ENCODE measurements at regions not wholly inside any gene's neighbourhood (a gene's known extent, or its start where the extent isn't known, plus 50 kb on each side); places are given as distances from the start of the nearest gene placed in this dataset.
"Not testable (repeated sequence)": the region's sequence is repeated elsewhere in the genome, so short reads cannot be mapped to it uniquely, and the experiment has no call there.

DNA sequence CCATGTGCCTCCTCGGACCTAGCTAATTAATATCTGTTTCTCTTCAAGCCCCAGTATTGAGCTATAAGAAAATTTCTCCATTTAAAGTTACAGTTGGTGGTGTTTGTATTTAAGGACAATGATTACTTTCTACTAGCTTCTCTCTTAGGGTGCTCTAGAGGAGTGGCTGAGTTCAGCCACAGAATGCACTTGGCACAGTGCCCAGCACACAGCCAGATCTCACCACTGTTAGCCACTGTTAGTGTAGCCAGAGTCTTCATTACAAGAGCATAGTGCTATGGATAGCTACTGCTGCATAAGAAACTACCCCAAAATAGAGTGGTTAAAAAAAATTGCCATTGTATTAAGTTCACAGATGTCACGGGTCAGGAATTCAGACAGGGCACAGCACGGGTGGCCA lies 421.3 kb downstream of the BCOR start:
- no peak for DNase-seq (ENCODE audit: extremely low read depth in 1 of 2, low read depth in 1 of 2)

DNA sequence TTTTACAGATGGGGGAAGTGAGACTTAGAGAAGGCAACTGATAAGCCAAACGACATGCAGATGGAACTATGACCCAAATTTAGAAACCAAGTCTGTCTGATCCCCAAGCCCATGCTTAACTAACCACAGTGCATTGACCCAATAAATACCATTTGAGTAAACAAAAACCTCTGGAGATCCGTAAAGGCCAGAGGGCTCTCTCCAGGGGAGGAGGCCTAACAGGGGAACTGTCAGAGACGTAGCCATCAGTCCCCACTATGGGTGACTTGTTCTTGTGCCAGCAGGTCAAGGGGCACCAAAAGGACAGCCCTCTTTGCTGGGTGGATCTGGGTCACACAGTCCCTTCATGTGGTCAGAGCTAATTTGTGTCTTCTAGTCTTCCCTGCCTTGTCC lies 420.2 kb downstream of the BCOR start:
- no peak for DNase-seq (ENCODE audit: extremely low read depth in 1 of 2, low read depth in 1 of 2)

DNA sequence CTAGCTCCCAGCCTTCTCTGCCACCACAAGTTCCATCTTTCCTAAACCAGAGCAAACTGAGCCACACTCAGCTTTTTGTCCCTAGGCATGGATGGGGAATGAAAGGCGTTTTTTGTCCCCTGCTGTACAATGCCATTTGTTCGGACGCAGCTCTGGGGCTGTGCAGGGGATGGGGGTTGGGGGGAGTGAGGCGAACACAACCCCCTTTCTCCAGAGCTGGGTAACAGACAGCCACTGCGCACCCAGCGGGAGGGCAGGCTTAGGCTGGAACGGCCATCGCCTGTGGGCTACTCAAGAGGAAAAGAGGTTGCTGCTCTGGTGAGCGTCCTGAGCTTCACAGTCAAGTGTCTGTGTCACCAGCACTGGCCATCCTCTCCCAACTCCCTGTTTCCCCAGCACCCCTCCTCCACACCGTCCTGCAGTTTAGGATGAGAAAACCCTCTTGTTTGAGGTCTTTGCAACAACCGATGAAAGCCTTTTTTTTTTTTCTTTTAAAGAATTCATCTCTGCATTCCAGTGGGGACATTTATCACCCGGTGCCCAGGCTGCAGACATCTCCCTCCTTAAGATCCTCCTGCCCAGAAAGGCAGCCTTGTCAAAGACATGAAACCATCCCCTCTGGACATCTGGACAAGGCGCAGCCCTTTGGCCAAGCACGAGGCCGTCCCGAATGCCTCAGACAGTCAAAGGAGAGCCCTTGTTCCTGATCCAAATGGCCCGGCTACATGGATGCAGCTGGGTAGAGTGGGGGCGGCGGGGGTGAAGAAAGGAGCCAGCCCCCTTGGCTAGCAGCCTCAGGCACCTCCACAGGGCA lies 419.6 kb downstream of the BCOR start:
- DNase-seq (ENCODE audit: extremely low read depth in 1 of 2, low read depth in 1 of 2), result no peak

DNA sequence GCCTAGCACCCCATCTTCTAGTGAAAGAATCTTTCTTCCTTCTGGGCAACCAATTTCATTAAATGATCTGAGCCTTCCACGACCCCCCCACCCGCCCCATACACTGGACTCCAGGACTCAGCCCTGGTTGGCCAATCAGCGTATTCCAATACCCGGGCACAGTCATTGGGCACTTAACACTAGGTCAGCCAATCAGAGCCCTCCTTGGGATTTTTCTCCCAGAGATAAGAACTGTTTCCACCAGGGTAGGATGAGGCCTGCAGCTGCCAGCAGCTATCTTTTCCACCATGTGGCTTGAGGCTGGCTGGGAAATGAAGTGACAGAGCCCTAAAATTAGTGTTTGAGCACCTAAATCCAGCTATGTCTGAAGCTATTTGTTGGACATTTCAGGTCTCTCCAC lies 418.8 kb downstream of the BCOR start:
- no peak for DNase-seq (ENCODE audit: extremely low read depth in 1 of 2, low read depth in 1 of 2)

DNA sequence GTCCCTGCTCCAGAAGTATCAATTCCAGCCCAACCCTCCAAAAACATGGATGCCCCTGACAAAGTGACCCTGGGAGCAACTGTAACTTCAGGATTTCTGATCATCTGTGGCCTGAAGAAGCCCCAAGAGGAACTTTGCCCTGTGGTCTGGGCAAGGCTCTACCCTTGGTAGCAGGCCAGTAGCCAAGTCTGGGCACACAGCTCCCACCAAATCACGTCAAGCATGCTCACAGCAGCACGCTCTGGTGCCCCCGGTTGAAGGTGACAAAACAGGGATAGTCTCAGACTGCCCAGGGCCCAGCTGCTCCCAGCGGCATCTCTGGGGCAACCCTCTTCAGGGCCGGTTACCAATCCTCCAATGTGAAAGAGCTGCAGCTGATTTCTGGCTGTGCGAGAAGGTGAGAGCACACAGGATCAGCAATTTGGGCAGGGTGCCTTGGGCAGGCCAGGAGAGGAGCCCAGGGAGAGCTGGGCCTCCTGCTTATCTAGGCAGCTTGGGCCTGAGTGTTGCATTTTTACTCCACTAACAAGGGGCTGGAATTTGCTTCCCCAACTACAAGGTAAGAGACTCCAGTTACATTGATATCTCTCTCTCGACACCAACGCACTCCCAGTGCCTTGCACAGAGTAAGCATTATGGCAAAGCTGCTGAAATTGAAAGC lies 418.1 kb downstream of the BCOR start:
- no peak for DNase-seq (ENCODE audit: extremely low read depth in 1 of 2, low read depth in 1 of 2)

DNA sequence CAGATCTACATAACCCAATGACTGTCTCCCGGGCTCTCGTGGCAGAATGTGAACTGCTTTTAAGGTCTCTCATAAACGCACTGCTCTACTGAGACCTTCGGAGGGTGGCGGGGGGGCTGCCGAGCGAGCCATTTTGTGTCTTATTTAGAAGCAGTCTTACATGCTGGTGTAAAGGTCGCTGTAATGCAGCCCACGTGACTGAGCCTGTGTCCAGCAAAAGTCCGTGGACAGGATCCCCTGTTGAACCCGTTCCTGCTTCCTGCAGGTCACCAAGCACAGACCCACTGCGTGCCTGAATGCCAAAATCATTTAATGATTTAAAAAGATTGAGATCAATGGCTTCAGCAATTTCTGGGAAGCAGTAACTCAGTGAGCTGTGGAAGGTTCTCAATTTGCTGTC lies 415.9 kb downstream of the BCOR start:
- no peak for DNase-seq (ENCODE audit: extremely low read depth in 1 of 2, low read depth in 1 of 2)

DNA sequence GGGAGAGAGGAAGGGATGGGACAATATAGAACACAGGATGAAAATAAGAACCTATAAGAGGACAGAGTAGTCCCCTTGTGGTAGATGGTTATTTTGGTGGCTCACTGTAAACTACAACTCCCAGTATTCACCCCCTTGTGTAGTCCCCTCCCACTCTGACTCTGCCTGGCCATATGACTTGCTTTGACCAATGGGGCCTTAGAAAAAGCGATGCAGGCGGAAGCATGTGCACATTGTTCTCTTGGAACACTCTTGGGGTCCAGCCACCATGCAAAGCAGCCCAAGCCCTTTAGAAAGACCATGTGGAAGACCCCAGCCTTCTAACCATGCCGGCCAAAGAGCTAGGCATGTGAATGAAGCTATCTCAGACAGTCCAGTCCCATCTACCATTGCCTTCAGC lies 415.0 kb downstream of the BCOR start:
- no peak for DNase-seq (ENCODE audit: extremely low read depth in 1 of 2, low read depth in 1 of 2)

DNA sequence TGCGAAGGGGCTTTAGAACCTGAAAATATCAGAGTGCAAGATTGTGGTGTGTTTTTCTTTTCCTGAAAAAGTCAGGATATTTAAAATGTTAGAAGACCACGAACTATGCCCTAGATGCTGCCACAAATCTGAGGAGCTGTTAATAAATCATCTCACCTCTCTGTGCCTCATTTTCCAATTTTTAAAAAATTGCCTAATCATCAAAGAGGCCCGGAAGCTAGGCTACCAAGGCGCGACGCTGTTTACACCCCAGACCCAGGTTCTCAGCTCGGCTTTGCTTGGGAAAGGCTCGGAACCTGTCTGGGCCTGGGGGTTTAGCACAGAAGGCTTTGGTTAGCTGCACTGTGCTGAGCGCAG lies 409.6 kb downstream of the BCOR start:
- DNase-seq (ENCODE audit: extremely low read depth in 1 of 2, low read depth in 1 of 2), result no peak

DNA sequence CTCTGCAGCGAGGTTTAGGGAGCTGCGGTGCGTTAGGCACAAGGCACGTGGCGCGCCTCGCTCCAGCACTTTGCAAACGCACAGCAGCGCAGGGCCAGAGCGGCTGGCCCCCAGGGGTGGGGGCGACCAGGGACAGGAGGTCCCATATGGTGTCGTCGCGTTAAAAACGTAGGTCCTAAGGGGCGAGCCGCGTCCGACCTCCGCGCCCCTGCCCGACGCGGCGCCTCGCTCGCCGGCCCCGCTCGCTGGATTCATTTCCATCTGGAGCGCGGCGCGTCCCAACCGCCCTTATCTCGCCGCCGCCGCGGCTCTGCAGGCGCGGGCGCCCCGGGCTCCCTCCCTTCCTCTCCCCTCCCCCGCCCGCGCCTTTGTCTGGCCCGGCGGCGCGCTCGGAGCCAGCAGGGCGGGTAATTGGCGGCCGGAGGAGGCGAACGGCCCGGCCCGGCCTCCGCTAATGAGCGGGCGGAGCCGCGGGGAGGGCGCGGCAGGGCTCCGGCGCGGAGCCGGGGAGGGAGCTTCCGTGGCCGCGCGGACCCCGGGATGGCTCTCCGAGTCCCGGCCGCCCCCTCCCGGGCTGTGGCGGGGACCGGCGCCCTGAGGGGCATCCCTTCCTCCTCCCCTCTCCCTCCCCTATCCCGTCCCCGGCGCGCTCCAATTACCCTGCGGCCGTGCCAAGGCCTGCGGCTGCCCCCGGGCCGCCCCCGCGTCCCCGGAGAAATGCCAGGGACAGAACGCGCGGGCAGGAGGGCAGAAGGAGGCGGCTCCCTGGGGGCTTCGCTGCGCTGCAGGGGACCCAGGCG lies 409.0 kb downstream of the BCOR start:
- peak in 1 of 2 donors; percentile 0 for DNase-seq (ENCODE audit: extremely low read depth in 1 of 2, low read depth in 1 of 2)

DNA sequence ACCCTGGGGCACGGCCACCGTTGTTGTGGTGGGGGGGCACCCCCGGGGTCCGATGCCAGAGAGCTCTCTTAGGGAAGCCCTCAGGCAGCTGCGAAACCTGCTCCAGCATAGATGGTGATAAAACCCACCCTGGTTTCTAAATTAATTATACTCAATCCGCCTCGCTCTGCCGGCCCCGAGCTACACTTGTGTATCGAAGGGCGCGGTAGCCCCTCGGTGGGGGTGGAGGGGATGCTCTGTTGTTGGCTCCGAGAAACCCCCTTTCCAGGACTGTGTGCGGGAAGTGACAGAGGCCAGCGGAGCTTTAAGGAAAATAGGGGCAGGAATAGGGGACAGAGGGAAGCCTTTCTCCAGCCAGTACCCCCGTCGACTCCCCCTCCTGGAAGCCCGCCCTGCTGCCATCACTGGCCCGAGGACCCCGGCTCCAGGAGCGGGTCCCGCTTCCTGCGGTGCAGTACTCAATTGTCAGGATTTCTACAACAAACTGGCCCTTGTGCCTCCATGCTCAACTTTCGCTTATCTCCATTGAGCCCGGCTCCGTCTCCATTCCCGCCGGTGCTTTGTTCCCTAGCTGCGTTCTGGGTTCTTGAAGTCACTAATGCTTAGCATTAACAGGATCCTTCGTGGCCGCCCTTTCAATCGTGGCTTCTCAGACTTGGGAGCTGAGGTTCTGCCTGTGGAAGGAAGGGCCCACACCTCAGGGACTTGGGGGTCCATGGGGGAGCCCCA lies 408.2 kb downstream of the BCOR start:
- no peak for DNase-seq (ENCODE audit: extremely low read depth in 1 of 2, low read depth in 1 of 2)

DNA sequence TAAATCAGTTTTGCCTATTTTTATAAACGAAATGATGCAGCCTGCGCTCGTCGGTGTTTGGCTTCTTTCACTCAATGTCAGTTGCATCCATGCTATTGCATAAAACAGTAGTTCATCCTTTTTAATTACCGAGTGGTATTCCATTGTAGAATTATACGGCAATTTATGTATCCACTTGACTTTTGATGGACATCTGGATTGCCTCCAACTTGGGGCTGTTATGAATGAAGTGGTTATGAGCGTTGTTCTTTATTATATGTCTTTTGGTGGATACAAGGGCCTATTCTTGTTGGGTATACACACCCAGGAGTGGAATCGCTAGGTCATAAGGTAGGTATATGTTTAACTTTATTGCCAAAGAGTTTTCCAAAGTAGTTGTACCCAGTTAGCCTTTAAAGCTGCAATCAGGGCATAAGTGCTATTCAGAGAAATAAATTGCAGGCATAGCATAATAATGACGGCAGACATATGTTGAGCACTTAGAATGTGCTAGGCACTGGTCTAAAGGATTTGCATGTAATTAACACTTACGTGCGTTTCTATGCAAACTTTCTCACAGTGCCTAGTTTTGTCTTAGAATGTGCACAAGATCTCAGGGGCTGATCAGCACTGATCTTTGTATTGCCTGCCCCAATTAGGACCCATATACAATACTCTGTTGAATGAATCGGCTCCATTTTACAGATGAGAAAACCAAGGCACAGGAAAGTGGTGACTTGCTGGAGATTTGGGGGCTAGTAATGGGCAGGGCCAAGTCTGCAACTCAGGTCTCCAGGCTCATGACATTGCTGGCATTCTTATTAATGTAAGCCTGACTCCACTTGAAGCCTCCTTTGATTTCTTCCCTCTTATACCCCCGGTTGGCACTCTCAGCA lies 407.0 kb downstream of the BCOR start:
- no peak for DNase-seq (ENCODE audit: extremely low read depth in 1 of 2, low read depth in 1 of 2)

DNA sequence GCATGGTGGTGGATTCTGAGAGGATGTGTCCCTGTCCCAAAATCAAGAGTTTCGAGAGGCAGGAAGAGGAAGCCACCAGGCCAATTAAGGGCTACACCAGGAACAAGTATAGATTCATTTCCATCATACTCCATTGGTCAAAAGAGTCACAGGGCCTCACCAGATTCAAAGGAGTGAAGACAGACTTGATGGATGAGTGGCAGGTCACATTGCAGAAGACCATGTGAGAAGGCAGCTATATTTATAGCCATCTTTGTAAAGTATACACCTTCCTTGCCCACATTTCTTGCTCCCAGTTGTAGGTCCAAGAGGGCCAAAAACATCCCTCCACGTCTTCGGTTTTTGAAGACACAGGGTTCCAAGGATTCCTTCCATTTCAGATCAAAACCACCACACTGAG lies 406.0 kb downstream of the BCOR start:
- no peak for DNase-seq (ENCODE audit: extremely low read depth in 1 of 2, low read depth in 1 of 2)

DNA sequence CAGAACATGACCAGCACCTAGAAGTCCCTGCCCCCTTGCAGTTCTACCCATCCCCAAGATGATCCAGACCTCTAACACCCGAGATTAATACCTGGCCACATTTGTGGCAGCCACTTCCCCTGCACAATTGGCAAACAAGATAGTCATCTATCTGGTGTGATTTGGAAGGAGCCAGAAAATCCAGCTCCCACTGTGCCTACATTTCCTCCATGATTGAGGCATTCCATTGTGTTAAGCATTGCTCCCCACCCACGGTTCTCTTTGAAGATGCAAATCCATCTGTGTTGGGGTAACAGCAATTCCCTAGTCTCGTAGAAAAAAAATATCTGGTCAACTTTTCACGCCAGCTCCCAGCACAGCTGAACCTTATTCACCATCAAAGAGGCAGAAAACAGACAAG lies 405.0 kb downstream of the BCOR start:
- DNase-seq (ENCODE audit: extremely low read depth in 1 of 2, low read depth in 1 of 2), result no peak

DNA sequence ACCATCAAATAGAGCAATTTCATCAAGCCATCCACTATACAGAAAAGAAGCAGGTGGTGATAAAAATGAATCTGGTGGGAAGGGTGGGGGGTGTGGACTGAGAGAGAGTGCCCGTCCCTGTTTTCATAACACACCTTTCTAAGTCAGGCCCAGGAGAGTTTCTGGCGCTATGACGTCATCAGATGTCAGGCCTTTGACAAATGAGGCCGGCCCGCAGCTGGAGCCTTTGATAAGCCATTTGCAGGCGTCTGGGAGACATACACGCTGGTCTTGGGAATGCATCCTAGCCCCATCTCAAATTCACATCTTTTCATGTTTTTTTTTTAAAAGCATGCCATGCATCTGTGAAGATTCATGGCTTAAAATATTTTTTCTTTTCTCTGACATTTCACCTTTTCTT lies 404.5 kb downstream of the BCOR start:
- no peak for DNase-seq (ENCODE audit: extremely low read depth in 1 of 2, low read depth in 1 of 2)

DNA sequence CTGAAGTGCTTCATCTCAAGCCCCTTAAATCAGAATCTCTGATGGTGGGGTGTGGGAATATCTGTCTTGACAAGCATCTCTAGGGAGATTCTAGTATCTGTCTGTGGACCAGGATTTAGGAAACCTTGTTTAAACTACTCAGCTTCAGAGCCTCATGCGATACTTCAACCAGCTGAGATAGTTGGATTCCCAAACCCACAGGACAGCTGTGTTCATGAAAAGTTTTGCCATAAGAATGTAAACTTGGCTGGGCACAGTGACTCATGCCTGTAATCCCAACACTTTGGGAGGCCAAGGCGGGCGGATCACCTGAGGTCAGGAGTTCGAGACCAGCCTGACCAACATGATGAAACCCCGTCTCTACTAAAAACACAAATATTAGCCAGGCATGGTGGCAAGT lies 395.1 kb downstream of the BCOR start:
- DNase-seq (ENCODE audit: extremely low read depth in 1 of 2, low read depth in 1 of 2), result not testable (repeated sequence)

DNA sequence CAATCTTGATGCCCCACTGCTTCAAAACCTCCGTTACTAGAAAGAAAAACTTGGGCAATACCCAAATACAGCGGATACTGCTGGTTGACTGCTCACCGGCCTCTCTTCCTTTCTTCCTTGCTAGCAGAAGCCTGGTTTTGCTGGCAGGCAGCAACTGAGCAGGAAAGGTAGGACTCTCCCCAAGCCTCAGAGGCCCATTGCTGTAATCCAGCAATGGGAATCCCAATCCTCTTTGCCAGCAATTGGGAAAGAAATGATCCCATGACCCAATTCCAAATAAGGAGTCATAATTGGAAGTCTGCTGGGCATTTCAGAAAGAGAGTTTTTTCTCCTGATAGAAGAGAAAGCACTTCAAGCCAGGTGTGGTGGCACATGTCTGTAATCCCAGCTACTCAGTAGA lies 394.5 kb downstream of the BCOR start:
- no peak for DNase-seq (ENCODE audit: extremely low read depth in 1 of 2, low read depth in 1 of 2)

DNA sequence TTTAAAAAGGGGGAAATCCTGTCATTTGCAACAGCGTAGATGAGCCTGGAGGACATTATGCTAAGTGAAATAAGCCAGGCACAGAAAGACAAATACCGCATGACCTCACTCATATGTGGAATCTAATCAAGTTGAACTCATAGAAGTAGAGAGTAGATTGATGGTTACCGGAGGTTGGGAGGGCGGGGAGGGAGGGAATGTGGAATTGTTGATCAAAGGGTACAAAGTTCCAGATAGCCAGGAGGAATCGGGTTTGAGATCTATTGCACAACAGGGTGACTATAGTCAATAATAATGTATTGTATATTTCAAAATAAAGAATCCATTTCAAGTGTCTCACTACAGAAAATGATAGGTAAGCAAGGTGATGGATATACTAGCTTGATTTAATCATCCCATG lies 393.2 kb downstream of the BCOR start:
- DNase-seq (ENCODE audit: extremely low read depth in 1 of 2, low read depth in 1 of 2), result no peak

DNA sequence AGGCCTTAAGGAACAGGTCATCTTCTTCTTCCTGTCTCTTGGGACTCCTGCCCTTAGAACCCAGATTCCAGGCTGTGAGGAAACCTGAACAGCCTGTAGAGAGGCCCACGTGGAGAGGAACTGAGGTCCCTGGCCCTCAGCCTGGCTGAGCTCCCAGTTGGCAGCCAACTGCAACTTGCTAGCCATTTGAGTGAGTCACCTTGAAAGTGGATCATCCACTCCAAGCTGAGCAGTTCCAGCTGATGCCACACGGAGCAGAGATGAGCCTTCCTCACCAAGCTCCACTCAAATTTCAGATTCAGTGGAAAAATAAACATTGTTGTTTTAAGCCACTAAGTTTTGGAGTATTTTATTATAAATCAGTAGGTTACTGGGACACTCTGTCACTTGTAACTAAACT lies 392.5 kb downstream of the BCOR start:
- no peak for DNase-seq (ENCODE audit: extremely low read depth in 1 of 2, low read depth in 1 of 2)

DNA sequence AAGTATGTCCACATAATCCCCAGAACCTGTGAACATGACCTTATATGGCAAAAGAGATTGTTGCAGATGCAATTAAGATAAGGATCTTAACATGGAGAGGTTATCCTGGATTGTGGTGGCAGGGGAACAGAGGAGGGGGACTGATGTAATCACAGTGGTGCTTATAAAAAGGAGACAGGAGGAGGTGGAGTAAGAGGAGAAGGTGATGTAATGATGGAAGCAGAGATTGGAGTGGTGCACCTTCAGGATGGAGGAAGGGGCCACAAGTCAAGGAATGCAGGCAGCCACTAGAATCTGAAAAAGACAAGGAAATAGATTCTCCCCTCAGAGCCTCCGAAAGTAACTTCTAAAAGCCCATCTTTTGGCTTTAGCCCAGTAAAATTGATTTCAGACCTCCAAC lies 388.4 kb downstream of the BCOR start:
- no peak for DNase-seq (ENCODE audit: extremely low read depth in 1 of 2, low read depth in 1 of 2)

DNA sequence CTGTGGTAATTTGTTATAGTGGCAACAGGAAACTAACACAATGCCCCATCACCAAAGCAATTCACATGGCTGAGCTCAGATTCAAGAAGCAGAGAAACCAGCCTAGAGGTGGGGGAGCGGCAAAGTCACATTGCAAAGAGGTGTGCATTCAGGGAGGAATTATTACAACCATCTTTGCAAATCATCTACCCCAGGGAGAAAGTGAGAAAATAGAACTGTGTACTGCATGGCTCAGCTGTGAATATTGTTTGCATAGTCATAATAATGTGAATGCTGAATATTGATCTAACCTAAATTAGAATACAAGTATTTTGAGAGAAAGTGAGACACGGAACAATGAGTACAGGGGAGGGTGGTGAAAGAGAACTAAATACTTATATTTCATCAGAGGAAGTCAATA lies 387.9 kb downstream of the BCOR start:
- no peak for DNase-seq (ENCODE audit: extremely low read depth in 1 of 2, low read depth in 1 of 2)

Data from stimulated activated CD8-positive, alpha-beta memory T cell treated with anti-CD3 and anti-CD28 coated beads, Interleukin-7, amount 100 ng/mL, for 48 hours (primary cell).